ENCODE measurements at regions not wholly inside any gene's neighbourhood (a gene's known extent, or its start where the extent isn't known, plus 50 kb on each side); places are given as distances from the start of the nearest gene placed in this dataset.
"Not testable (repeated sequence)": the region's sequence is repeated elsewhere in the genome, so short reads cannot be mapped to it uniquely, and the experiment has no call there.

GRCh38 chr12:92059960-92060359 is 85.7 kb downstream of the BTG1 start:
- DNase-seq: no peak

GRCh38 chr12:92058664-92059063 is 87.0 kb downstream of the BTG1 start:
- no peak for DNase-seq

- DNase-seq: not testable (repeated sequence)
Measured at GRCh38 chr12:92056756-92057155, 88.9 kb downstream of the BTG1 start.

- DNase-seq: no peak
Measured at GRCh38 chr12:92056290-92056689, 89.4 kb downstream of the BTG1 start.

- DNase-seq: no peak
Measured at GRCh38 chr12:92055877-92056276, 89.8 kb downstream of the BTG1 start.

GRCh38 chr12:92051441-92051840 is 94.2 kb downstream of the BTG1 start:
- DNase-seq: no peak

GRCh38 chr12:92049403-92049802 is 96.2 kb downstream of the BTG1 start:
- no peak for DNase-seq

GRCh38 chr12:92047393-92047826 is 98.2 kb downstream of the BTG1 start:
- no peak for DNase-seq

GRCh38 chr12:92046557-92047392 is 98.9 kb downstream of the BTG1 start:
- DNase-seq: no peak

- DNase-seq: no peak
Measured at GRCh38 chr12:92045852-92046251, 99.8 kb downstream of the BTG1 start.

GRCh38 chr12:92044435-92044834 is 101.2 kb downstream of the BTG1 start:
- DNase-seq: no peak

GRCh38 chr12:92042791-92043531 is 102.7 kb downstream of the BTG1 start:
- no peak for DNase-seq

- DNase-seq: no peak
Measured at GRCh38 chr12:92041742-92042141, 103.9 kb downstream of the BTG1 start.

GRCh38 chr12:92039046-92039445 is 106.6 kb downstream of the BTG1 start:
- DNase-seq: no peak

GRCh38 chr12:92038476-92038875 is 107.2 kb downstream of the BTG1 start:
- no peak for DNase-seq

- no peak for DNase-seq
Measured at GRCh38 chr12:92036771-92037453, 108.7 kb downstream of the BTG1 start.

- DNase-seq: no peak
Measured at GRCh38 chr12:92036061-92036620, 109.5 kb downstream of the BTG1 start.

- DNase-seq: no peak
Measured at GRCh38 chr12:92035477-92035876, 110.2 kb downstream of the BTG1 start.

GRCh38 chr12:92034858-92035401 is 110.7 kb downstream of the BTG1 start:
- DNase-seq: peak; percentile 77

- no peak for DNase-seq
Measured at GRCh38 chr12:92034083-92034482, 111.6 kb downstream of the BTG1 start.

GRCh38 chr12:92032965-92033364 is 112.7 kb downstream of the BTG1 start:
- DNase-seq: no peak

GRCh38 chr12:92032101-92032500 is 113.5 kb downstream of the BTG1 start:
- no peak for DNase-seq

GRCh38 chr12:92030618-92031017 is 115.0 kb downstream of the BTG1 start:
- DNase-seq: no peak

All from NCI-H1417 treated with DMSO at 0.1 percent for 48 hours (cell line).